ENCODE measurements at regions not wholly inside any gene's neighbourhood (a gene's known extent, or its start where the extent isn't known, plus 50 kb on each side); places are given as distances from the start of the nearest gene placed in this dataset.

DNA sequence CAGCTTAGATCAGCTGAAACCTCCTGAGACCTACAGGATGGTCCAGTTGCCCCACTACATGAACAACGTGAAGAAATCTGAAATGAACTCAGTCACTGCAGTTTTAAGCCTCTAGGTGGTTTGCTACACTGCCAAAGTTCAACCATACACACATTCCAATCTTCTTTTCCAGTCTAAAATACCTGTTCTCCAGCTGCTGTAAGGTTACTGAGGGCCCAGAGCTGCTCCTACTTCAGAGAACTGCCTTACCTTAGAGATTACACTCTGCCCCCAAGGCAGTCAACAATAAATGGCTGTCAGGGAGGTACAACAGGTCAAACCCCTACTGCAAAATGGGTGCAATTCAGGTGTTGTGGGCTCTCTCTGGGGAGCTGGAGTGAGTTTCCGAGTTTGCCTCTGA is 154.1 kb upstream of the MIR17HG start:
- H3K36me3 ChIP-seq: no peaks in the 10 kb centered on the region
- 68 to 75% methylated on average over 2 of the region's 2 CpGs for WGBS, 2 donors
- TF ChIP-seq, protein P1, sequence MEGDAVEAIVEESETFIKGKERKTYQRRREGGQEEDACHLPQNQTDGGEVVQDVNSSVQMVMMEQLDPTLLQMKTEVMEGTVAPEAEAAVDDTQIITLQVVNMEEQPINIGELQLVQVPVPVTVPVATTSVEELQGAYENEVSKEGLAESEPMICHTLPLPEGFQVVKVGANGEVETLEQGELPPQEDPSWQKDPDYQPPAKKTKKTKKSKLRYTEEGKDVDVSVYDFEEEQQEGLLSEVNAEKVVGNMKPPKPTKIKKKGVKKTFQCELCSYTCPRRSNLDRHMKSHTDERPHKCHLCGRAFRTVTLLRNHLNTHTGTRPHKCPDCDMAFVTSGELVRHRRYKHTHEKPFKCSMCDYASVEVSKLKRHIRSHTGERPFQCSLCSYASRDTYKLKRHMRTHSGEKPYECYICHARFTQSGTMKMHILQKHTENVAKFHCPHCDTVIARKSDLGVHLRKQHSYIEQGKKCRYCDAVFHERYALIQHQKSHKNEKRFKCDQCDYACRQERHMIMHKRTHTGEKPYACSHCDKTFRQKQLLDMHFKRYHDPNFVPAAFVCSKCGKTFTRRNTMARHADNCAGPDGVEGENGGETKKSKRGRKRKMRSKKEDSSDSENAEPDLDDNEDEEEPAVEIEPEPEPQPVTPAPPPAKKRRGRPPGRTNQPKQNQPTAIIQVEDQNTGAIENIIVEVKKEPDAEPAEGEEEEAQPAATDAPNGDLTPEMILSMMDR (IDR thresholded peaks at IDR 0.05): no peak
- no peak for ATAC-seq
- no peak for DNase-seq
- intact Hi-C loops (cut with DNase I): loop anchor here in 1 of 10 donors (10.0 kb wide), 1 partner anchor 401 kb away; no protein-coding TSS in a partner anchor
- no peak overlapping the region for H3K4me3 ChIP-seq
- no peaks in the 10 kb centered on the region for H3K9me3 ChIP-seq
- no peak overlapping the region for H3K27ac ChIP-seq
- H3K27me3 ChIP-seq: no peaks in the 10 kb centered on the region
- no peaks in the 10 kb centered on the region for H3K4me1 ChIP-seq

DNA sequence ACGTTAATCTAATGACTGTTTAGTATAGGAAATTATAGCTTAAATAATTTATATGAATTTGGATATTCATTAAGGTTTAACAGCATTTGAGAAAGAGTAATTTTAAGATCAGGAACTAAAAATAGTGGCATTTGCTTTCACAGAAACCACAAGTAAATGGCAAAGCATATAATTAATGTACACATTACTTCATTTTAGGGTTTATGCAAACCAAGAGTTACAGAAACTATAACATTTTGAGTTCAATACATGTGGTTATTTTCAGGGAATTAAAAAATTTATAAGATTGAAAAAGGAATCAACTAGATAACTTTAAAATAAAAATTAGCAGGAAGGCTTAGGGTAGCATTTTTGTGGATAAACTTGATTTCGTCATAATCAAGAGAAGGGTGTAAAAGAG is 151.7 kb upstream of the MIR17HG start:
- ATAC-seq (no peak), DNase-seq (no peak)
- TF ChIP-seq, protein P1 (IDR thresholded peaks at IDR 0.05): no peak
- 84 to 87% methylated on average over 2 of the region's 2 CpGs for WGBS, 2 donors
- Histone ChIP-seq H3K27ac (no peak overlapping the region), H3K4me1 (no peaks in the 10 kb centered on the region), H3K27me3 (no peaks in the 10 kb centered on the region), H3K4me3 (no peak overlapping the region), H3K36me3 (no peaks in the 10 kb centered on the region), H3K9me3 (no peaks in the 10 kb centered on the region)
- intact Hi-C loops (cut with DNase I): loop anchor here in 1 of 10 donors (10.0 kb wide), 1 partner anchor 399 kb away; no protein-coding TSS in a partner anchor

DNA sequence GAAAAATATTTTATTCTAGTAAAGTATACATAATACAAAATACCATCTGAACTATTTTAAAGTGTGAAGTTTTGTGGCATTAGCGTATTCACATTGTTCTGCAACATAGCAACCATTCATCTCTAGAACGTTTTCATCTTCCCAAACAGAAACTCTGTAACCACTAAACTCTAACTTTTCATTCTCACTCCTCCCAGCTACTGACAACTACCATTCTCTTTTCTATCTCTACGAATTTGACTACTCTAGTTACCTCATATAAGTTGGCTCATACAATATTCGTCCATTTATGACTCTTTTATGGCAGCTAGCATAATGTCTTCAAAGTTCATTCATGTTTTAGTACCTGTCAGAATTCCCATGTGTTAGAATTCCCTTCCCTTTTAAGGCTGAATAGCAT is 150.5 kb upstream of the MIR17HG start:
- intact Hi-C loops (cut with DNase I): loop anchor here in 1 of 10 donors (10.0 kb wide), 1 partner anchor 398 kb away; no protein-coding TSS in a partner anchor
- H3K27ac ChIP-seq: no peak overlapping the region
- H3K4me3 ChIP-seq: no peak overlapping the region
- no peak for ATAC-seq
- no peaks in the 10 kb centered on the region for H3K36me3 ChIP-seq
- H3K4me1 ChIP-seq: no peaks in the 10 kb centered on the region
- no peak for DNase-seq
- TF ChIP-seq, protein P1 (IDR thresholded peaks at IDR 0.05): no peak
- WGBS, 2 donors: 76 to 81% methylated on average over 4 of the region's 4 CpGs
- H3K9me3 ChIP-seq: no peaks in the 10 kb centered on the region
- H3K27me3 ChIP-seq: no peaks in the 10 kb centered on the region

DNA sequence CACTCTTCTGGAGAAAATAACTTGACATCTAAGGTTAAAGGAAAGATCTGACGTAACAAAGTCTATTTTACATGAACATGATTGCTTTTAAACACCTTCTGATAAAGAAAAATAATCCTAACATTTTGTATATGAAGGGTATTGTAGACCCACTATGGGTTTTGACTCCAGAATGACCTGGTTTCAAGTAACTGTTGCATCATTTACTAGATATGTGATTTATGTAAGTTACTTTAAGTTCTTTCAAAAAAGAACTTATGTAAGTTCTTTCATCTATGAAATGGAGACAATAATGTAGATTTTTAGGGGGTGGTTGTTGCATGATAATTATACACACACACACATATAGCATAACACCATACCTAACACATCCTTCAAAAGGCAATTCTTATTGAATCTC is 147.6 kb upstream of the MIR17HG start:
- H3K9me3 ChIP-seq: no peaks in the 10 kb centered on the region
- intact Hi-C loops (cut with DNase I): loop anchor here in 1 of 10 donors (10.0 kb wide), 1 partner anchor 395 kb away; no protein-coding TSS in a partner anchor
- H3K27ac ChIP-seq: no peak overlapping the region
- H3K27me3 ChIP-seq: no peaks in the 10 kb centered on the region
- no peak for DNase-seq
- TF ChIP-seq, protein P1 (IDR thresholded peaks at IDR 0.05): no peak
- ATAC-seq: no peak
- no peak overlapping the region for H3K4me3 ChIP-seq
- 89 to 90% methylated on average over 1 of the region's 1 CpG for WGBS, 2 donors
- H3K4me1 ChIP-seq: no peaks in the 10 kb centered on the region
- no peaks in the 10 kb centered on the region for H3K36me3 ChIP-seq

Measured in heart right ventricle (tissue), 16 donors.